C4-2B (cell line): ENCODE measurements at regions not wholly inside any gene's neighbourhood (a gene's known extent, or its start where the extent isn't known, plus 50 kb on each side); places are given as distances from the start of the nearest gene placed in this dataset.

Experiments used
- CTCF ChIP-seq: fragments of 450-650 bp; conservative IDR thresholded peaks from 2 replicates; pipeline ENCODE4 v1.5.1; 2017; ENCODE audit warnings: mild to moderate bottlenecking
- ZFX ChIP-seq: fragments of 450-650 bp; IDR thresholded peaks from 2 replicates; pipeline ENCODE4 v1.6.1; 2017

- no peak for TF ChIP-seq ZFX
- TF ChIP-seq CTCF, result no peak
These were observed 512.5 kb downstream of the PLCL1 start for GRCh38 chr2:198316852-198317396.
